Posterior cingulate gyrus (tissue), 11 donors: ENCODE measurements at regions not wholly inside any gene's neighbourhood (a gene's known extent, or its start where the extent isn't known, plus 50 kb on each side); places are given as distances from the start of the nearest gene placed in this dataset.

Experiments
- DNase-seq, 10 donors: peaks; one replicate each; pipeline versions ENCODE4 v3.0.0 to v3.0.0-alpha.2; 2020 to 2021; ENCODE audit warnings: mixed read lengths in 3 of 10
- intact Hi-C: fragments of 100-400 bp; cut with DNase I; formaldehyde crosslinking; loops from one replicate; pipeline ENCODE4 v1.15.1; 2023

GRCh38 chr3:116618930-116619329 lies 90.6 kb upstream of the TUSC7 start:
- intact Hi-C loops: loop anchor here (5.0 kb wide), 1 partner anchor 138 kb away; no protein-coding TSS in a partner anchor
- DNase-seq: no peak

GRCh38 chr3:116630494-116630893 lies 79.1 kb upstream of the TUSC7 start:
- DNase-seq: no peak
- intact Hi-C loops: no loop called here

- DNase-seq: no peak
- intact Hi-C loops: no loop called here
Observed at GRCh38 chr3:116639641-116640040, 69.9 kb upstream of the TUSC7 start.

- intact Hi-C loops: no loop called here
- no peak for DNase-seq
Observed at GRCh38 chr3:116640109-116640508, 69.5 kb upstream of the TUSC7 start.

- DNase-seq: no peak
Observed at GRCh38 chr3:116643001-116643400, 66.6 kb upstream of the TUSC7 start.

GRCh38 chr3:116647996-116648395 lies 61.6 kb upstream of the TUSC7 start:
- DNase-seq: no peak
- intact Hi-C loops: no loop called here

More at GRCh38 chr3:116643001-116643400, 66.6 kb upstream of the TUSC7 start:
- intact Hi-C loops: no loop called here
